Mesenchymal stem cell (in vitro differentiated cells and primary cell): ENCODE measurements at regions not wholly inside any gene's neighbourhood (a gene's known extent, or its start where the extent isn't known, plus 50 kb on each side); places are given as distances from the start of the nearest gene placed in this dataset.

Experiments
- DNase-seq: peaks from one replicate; pipeline ENCODE4 v3.0.0-alpha.2; 2013
- H2AFZ ChIP-seq: one replicate; pipeline ENCODE4 v1.6.1; 2013; ENCODE audit warnings: low read depth, mild to moderate bottlenecking, control low read depth, inconsistent platforms, low read length, moderate library complexity
- H2AK5ac ChIP-seq: 2 replicates; pipeline ENCODE4 v1.6.1; 2013; ENCODE audit warnings: low read length, moderate library complexity, mild to moderate bottlenecking, inconsistent platforms; ENCODE audit not compliant: severe bottlenecking
- H2BK120ac ChIP-seq: one replicate; pipeline ENCODE4 v1.6.1; 2013; ENCODE audit warnings: low read depth, mild to moderate bottlenecking, inconsistent platforms, low read length, moderate library complexity
- H2BK12ac ChIP-seq, 2 experiments: one replicate each; pipeline ENCODE4 v1.6.1; 2013; ENCODE audit warnings: inconsistent platforms in 2 of 2, low read length in 2 of 2, mild to moderate bottlenecking in 2 of 2, moderate library complexity in 2 of 2, control low read depth in 1 of 2
- H2BK15ac ChIP-seq: one replicate; pipeline ENCODE4 v1.6.1; 2013; ENCODE audit warnings: mild to moderate bottlenecking, low read depth, inconsistent platforms; ENCODE audit not compliant: poor library complexity, severe bottlenecking
- H2BK5ac ChIP-seq: 2 replicates; pipeline ENCODE4 v1.6.1; 2013; ENCODE audit warnings: low read depth, mild to moderate bottlenecking, low read length, control low read depth, inconsistent platforms; ENCODE audit not compliant: poor library complexity, severe bottlenecking
- H3K14ac ChIP-seq, 2 experiments: one replicate each; pipeline ENCODE4 v1.6.1; 2013; ENCODE audit warnings: inconsistent platforms in 2 of 2, low read length in 2 of 2, control low read depth in 1 of 2, mild to moderate bottlenecking in 1 of 2, moderate library complexity in 1 of 2
- H3K18ac ChIP-seq, 2 experiments: one replicate each; pipeline ENCODE4 v1.6.1; 2013; ENCODE audit warnings: inconsistent platforms in 2 of 2, low read length in 2 of 2, control low read depth in 1 of 2, low read depth in 1 of 2, mild to moderate bottlenecking in 1 of 2
- H3K23ac ChIP-seq, 2 experiments: one replicate each; pipeline ENCODE4 v1.6.1; 2013; ENCODE audit warnings: inconsistent platforms in 2 of 2, low read length in 2 of 2, mild to moderate bottlenecking in 2 of 2, moderate library complexity in 2 of 2, control low read depth in 1 of 2
- H3K27ac ChIP-seq: 2 replicates; pipeline ENCODE4 v1.5.1; 2013; ENCODE audit warnings: mild to moderate bottlenecking, moderate library complexity, low read length, control low read depth, inconsistent platforms; ENCODE audit not compliant: poor library complexity, severe bottlenecking
- H3K27me3 ChIP-seq, 2 experiments: 2 replicates each; pipeline versions ENCODE4 v1.6.1 to v1.7.0; 2013; ENCODE audit warnings: low read length in 2 of 2, mild to moderate bottlenecking in 2 of 2, moderate library complexity in 2 of 2, control low read depth in 1 of 2, inconsistent platforms in 1 of 2; ENCODE audit not compliant: control insufficient read depth in 1 of 2, insufficient read depth in 1 of 2
- H3K36me3 ChIP-seq, 2 experiments: 2 replicates each; pipeline versions ENCODE4 v1.6.1 to v1.7.0; 2013; ENCODE audit warnings: low read length in 2 of 2, control low read depth in 1 of 2, inconsistent platforms in 1 of 2, low read depth in 1 of 2, mild to moderate bottlenecking in 1 of 2; ENCODE audit not compliant: insufficient read depth in 2 of 2, control insufficient read depth in 1 of 2
- H3K4ac ChIP-seq, 2 experiments: one replicate each; pipeline ENCODE4 v1.6.1; 2013; ENCODE audit warnings: inconsistent platforms in 2 of 2, low read length in 2 of 2, mild to moderate bottlenecking in 2 of 2, moderate library complexity in 2 of 2, control low read depth in 1 of 2, low read depth in 1 of 2
- H3K4me1 ChIP-seq: 2 replicates; pipeline ENCODE4 v1.6.1; 2013; ENCODE audit warnings: low read depth, low read length, control low read depth; ENCODE audit not compliant: control insufficient read depth, insufficient read depth
- H3K4me2 ChIP-seq: 2 replicates; pipeline ENCODE4 v1.6.1; 2013; ENCODE audit warnings: low read length, mild to moderate bottlenecking, inconsistent platforms; ENCODE audit not compliant: poor library complexity, severe bottlenecking
- H3K4me3 ChIP-seq, 2 experiments: 2 replicates each; pipeline versions ENCODE4 v1.5.1 to v1.7.0; 2013; ENCODE audit warnings: low read length in 2 of 2, mild to moderate bottlenecking in 2 of 2, control low read depth in 1 of 2, low read depth in 1 of 2; ENCODE audit not compliant: insufficient read depth in 1 of 2
- H3K79me1 ChIP-seq: replicated peaks from 2 replicates; pipeline ENCODE4 v1.6.1; 2013; ENCODE audit warnings: mild to moderate bottlenecking, control low read depth, low read length, inconsistent platforms; ENCODE audit not compliant: poor library complexity, severe bottlenecking
- H3K9ac ChIP-seq: 2 replicates; pipeline ENCODE4 v1.7.0; 2013; ENCODE audit warnings: mild to moderate bottlenecking, low read length, moderate library complexity
- H3K9me3 ChIP-seq: 2 replicates; pipeline ENCODE4 v1.7.0; 2013; ENCODE audit warnings: mild to moderate bottlenecking, low read length; ENCODE audit not compliant: control insufficient read depth
- H4K8ac ChIP-seq: one replicate; pipeline ENCODE4 v1.6.1; 2013; ENCODE audit warnings: inconsistent platforms, mild to moderate bottlenecking, low read length, moderate library complexity
- H4K91ac ChIP-seq: one replicate; pipeline ENCODE4 v1.6.1; 2013; ENCODE audit warnings: mild to moderate bottlenecking, low read length, inconsistent platforms
- WGBS: methylation state at CpG from one replicate; pipeline ENCODE4 v1.1.7; 2013; ENCODE audit warnings: mixed read lengths; 5-methylcytosine and 5-hydroxymethylcytosine counted together

- H3K9me3 ChIP-seq, result peaks cover 6% of the 10 kb centered on the region
- H2AFZ ChIP-seq, result no peak overlapping the region
- H2BK15ac ChIP-seq, result no peak overlapping the region
- H2BK5ac ChIP-seq, result no peak overlapping the region
- no peak overlapping the region for H3K4me3 ChIP-seq
- no peak overlapping the region for H2AK5ac ChIP-seq
- no peak overlapping the region for H3K18ac ChIP-seq
- no peaks in the 10 kb centered on the region for H3K79me1 ChIP-seq
- no peak overlapping the region for H2BK12ac ChIP-seq
- H2BK120ac ChIP-seq, result no peak overlapping the region
- H3K9ac ChIP-seq, result no peak overlapping the region
- no peak for DNase-seq
- no peak overlapping the region for H4K91ac ChIP-seq
- no peak overlapping the region for H3K14ac ChIP-seq
- no peaks in the 10 kb centered on the region for H3K27me3 ChIP-seq
- H3K4me2 ChIP-seq, result no peak overlapping the region
- peaks cover 6% of the 10 kb centered on the region for H3K4me1 ChIP-seq
- H3K36me3 ChIP-seq, result no peaks in the 10 kb centered on the region
- 37% methylated on average over 6 of the region's 7 CpGs for WGBS
- H3K23ac ChIP-seq, result no peak overlapping the region
- H3K4ac ChIP-seq, result no peak overlapping the region
- no peak overlapping the region for H4K8ac ChIP-seq
- H3K27ac ChIP-seq, result no peak overlapping the region
Observed at GRCh38 chr13:22447132-22447886, 733.5 kb upstream of the SGCG start.

GRCh38 chr13:22449251-22449650 lies 731.5 kb upstream of the SGCG start:
- H3K79me1 ChIP-seq, result no peaks in the 10 kb centered on the region
- no peak overlapping the region for H3K14ac ChIP-seq
- DNase-seq, result no peak
- no peak overlapping the region for H2BK12ac ChIP-seq
- H3K36me3 ChIP-seq, result no peaks in the 10 kb centered on the region
- no peak overlapping the region for H3K4ac ChIP-seq
- no peaks in the 10 kb centered on the region for H3K27me3 ChIP-seq
- H3K9ac ChIP-seq, result no peak overlapping the region
- no peak overlapping the region for H3K18ac ChIP-seq
- H3K27ac ChIP-seq, result no peak overlapping the region
- H2BK120ac ChIP-seq, result no peak overlapping the region
- no peak overlapping the region for H4K91ac ChIP-seq
- H3K4me3 ChIP-seq, result no peak overlapping the region
- no peak overlapping the region for H3K23ac ChIP-seq
- H2BK15ac ChIP-seq, result no peak overlapping the region
- no peak overlapping the region for H2BK5ac ChIP-seq
- H2AFZ ChIP-seq, result no peak overlapping the region
- peaks cover 3% of the 10 kb centered on the region for H3K9me3 ChIP-seq
- no peak overlapping the region for H4K8ac ChIP-seq
- peaks cover 8% of the 10 kb centered on the region for H3K4me1 ChIP-seq
- no peak overlapping the region for H2AK5ac ChIP-seq
- 96% methylated on average over 3 of the region's 5 CpGs for WGBS
- H3K4me2 ChIP-seq, result no peak overlapping the region

GRCh38 chr13:22451327-22451741 lies 729.4 kb upstream of the SGCG start:
- Histone ChIP-seq H2AK5ac (no peak overlapping the region), H3K14ac (no peak overlapping the region), H3K4me3 (no peak overlapping the region), H3K9ac (no peak overlapping the region), H2BK15ac (no peak overlapping the region), H3K23ac (no peak overlapping the region), H2BK12ac (no peak overlapping the region), H4K91ac (no peak overlapping the region), H3K18ac (no peak overlapping the region), H3K9me3 (peaks cover 7% of the 10 kb centered on the region), H3K27me3 (no peaks in the 10 kb centered on the region), H3K79me1 (no peaks in the 10 kb centered on the region), H2BK120ac (no peak overlapping the region), H3K27ac (peak overlapping the region; percentile 81), H3K4me2 (no peak overlapping the region), H4K8ac (no peak overlapping the region), H3K4ac (no peak overlapping the region), H2AFZ (no peak overlapping the region), H3K36me3 (no peaks in the 10 kb centered on the region), H2BK5ac (no peak overlapping the region), H3K4me1 (peaks cover 13% of the 10 kb centered on the region)
- WGBS, result 70% methylated on average over 3 of the region's 5 CpGs
- peak; percentile 16 for DNase-seq

- Histone ChIP-seq H4K91ac (no peak overlapping the region), H3K9me3 (peaks cover 7% of the 10 kb centered on the region)
- 29% methylated on average over 3 of the region's 3 CpGs for WGBS
Observed at GRCh38 chr13:22454586-22454985, 726.2 kb upstream of the SGCG start.

More at GRCh38 chr13:22454586-22454985, 726.2 kb upstream of the SGCG start:
- Histone ChIP-seq H2AK5ac (peak overlapping the region; percentile 27), H2BK12ac (no peak overlapping the region), H2BK15ac (no peak overlapping the region), H3K27me3 (no peaks in the 10 kb centered on the region), H3K79me1 (no peaks in the 10 kb centered on the region), H3K4ac (no peak overlapping the region), H3K27ac (peak overlapping the region; percentile 81), H3K9ac (no peak overlapping the region), H3K4me1 (peaks cover 12% of the 10 kb centered on the region), H4K8ac (no peak overlapping the region), H3K4me2 (no peak overlapping the region), H3K36me3 (no peaks in the 10 kb centered on the region), H2BK120ac (no peak overlapping the region), H2AFZ (no peak overlapping the region), H2BK5ac (peak overlapping the region; percentile 63), H3K18ac (no peak overlapping the region), H3K4me3 (no peak overlapping the region), H3K14ac (no peak overlapping the region), H3K23ac (no peak overlapping the region)
- DNase-seq, result peak; percentile 2
